ENCODE measurements at regions not wholly inside any gene's neighbourhood (a gene's known extent, or its start where the extent isn't known, plus 50 kb on each side); places are given as distances from the start of the nearest gene placed in this dataset.
A peak's percentile ranks its signal among the peaks of the same experiment; 100 is the strongest.

- ATAC-seq (no peak), DNase-seq (no peak)
- Histone ChIP-seq H3K36me3 (no peaks in the 10 kb centered on the region), H3K27ac (no peak overlapping the region), H3K27me3 (no peaks in the 10 kb centered on the region), H3K4me1 (peaks cover 0 to 18% (median 9%) of the 10 kb centered on the region in 12 donors), H3K4me3 (no peak overlapping the region), H3K9me3 (no peaks in the 10 kb centered on the region)
- WGBS, 4 donors = 68 to 84% (median 74%) methylated on average over 5 of the region's 5 CpGs
- no peak for TF ChIP-seq CTCF (IDR thresholded peaks at IDR 0.05)
- no peak for TF ChIP-seq POLR2A (IDR thresholded peaks at IDR 0.05)
- intact Hi-C loops (cut with DNase I) = no loop called here
Observed at GRCh38 chr1:60870269-60870865, 212.0 kb upstream of the NFIA start.

GRCh38 chr1:60868901-60869663 lies 213.3 kb upstream of the NFIA start:
- Histone ChIP-seq H3K9me3 (no peaks in the 10 kb centered on the region), H3K27ac (no peak overlapping the region), H3K4me1 (peaks cover 0 to 18% (median 9%) of the 10 kb centered on the region in 12 donors), H3K27me3 (no peaks in the 10 kb centered on the region), H3K4me3 (no peak overlapping the region), H3K36me3 (no peaks in the 10 kb centered on the region)
- ATAC-seq (no peak), DNase-seq (no peak)
- no peak for TF ChIP-seq CTCF (IDR thresholded peaks at IDR 0.05)
- no peak for TF ChIP-seq POLR2A (IDR thresholded peaks at IDR 0.05)
- WGBS, 4 donors = 96 to 100% (median 98%) methylated on average over 2 of the region's 2 CpGs
- intact Hi-C loops (cut with DNase I) = loop anchor here in 2 of 10 donors (10.0 kb wide), 3 partner anchors 86 to 986 kb away; no protein-coding TSS in a partner anchor

- no peak for ATAC-seq
- TF ChIP-seq POLR2A (IDR thresholded peaks at IDR 0.05) = no peak
- TF ChIP-seq CTCF (IDR thresholded peaks at IDR 0.05) = no peak
- no peak for DNase-seq
- Histone ChIP-seq H3K36me3 (no peaks in the 10 kb centered on the region), H3K4me1 (peaks cover 0 to 18% (median 9%) of the 10 kb centered on the region in 12 donors), H3K27ac (peak overlapping the region in 2 of 12 donors; percentile 4 to 43), H3K9me3 (no peaks in the 10 kb centered on the region), H3K27me3 (no peaks in the 10 kb centered on the region), H3K4me3 (peak overlapping the region in 3 of 12 donors; percentile 34 to 39 (median 37))
- intact Hi-C loops (cut with DNase I) = loop anchor here in 2 of 10 donors (10.0 kb wide), 3 partner anchors 87 to 987 kb away; no protein-coding TSS in a partner anchor
- 85 to 91% (median 90%) methylated on average over 12 of the region's 12 CpGs for WGBS, 4 donors
Observed at GRCh38 chr1:60867782-60868181, 214.6 kb upstream of the NFIA start.

- H3K4me1 ChIP-seq = peaks cover 0 to 18% (median 9%) of the 10 kb centered on the region in 12 donors
- H3K9me3 ChIP-seq = no peaks in the 10 kb centered on the region
- intact Hi-C loops (cut with DNase I) = loop anchor here in 2 of 10 donors (10.0 kb wide), 3 partner anchors 88 to 988 kb away; no protein-coding TSS in a partner anchor
- H3K4me3 ChIP-seq = peak overlapping the region in 4 of 12 donors; percentile 6 to 39 (median 36)
- 26 to 38% (median 34%) methylated on average over 3 of the region's 3 CpGs for WGBS, 4 donors
- DNase-seq (no peak), ATAC-seq (peak in 1 of 4 donors; percentile 50)
- no peaks in the 10 kb centered on the region for H3K27me3 ChIP-seq
- H3K36me3 ChIP-seq = no peaks in the 10 kb centered on the region
- TF ChIP-seq CTCF (IDR thresholded peaks at IDR 0.05) (no peak), POLR2A (IDR thresholded peaks at IDR 0.05) (no peak)
- peak overlapping the region in 3 of 12 donors; percentile 4 to 54 (median 43) for H3K27ac ChIP-seq
Observed at GRCh38 chr1:60866917-60867531, 215.3 kb upstream of the NFIA start.
